HUDEP-2 (cell line): ENCODE measurements at regions not wholly inside any gene's neighbourhood (a gene's known extent, or its start where the extent isn't known, plus 50 kb on each side); places are given as distances from the start of the nearest gene placed in this dataset.
"Not testable (repeated sequence)": the region's sequence is repeated elsewhere in the genome, so short reads cannot be mapped to it uniquely, and the experiment has no call there.

ENCODE experiments used
- DNase-seq, 76 experiments: peaks; one replicate each; lab custom pipeline; 2025; ENCODE audit not compliant: unreplicated experiment in 76 of 76; lab: John Stamatoyannopoulos, UW

DNA sequence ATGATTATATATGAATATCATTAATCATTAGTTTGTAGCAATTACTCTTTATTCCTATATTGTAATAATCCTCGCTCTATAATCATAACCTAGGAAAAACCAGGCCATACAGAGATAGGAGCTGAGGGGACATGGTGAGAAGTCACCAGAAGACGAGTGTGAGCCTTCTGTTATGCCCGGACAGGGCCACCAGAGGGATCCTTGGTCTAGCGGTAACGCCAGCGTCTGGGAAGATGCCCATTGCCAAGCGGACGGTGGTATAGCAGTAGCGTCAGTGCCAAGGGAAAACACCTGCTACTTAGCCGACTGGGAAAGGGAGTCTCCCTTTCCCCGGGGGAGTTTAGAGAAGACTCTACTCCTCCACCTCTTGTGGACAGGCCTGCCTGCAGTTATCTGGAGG is 1347.6 kb downstream of the GATA3 start:
- not testable (repeated sequence) for DNase-seq

DNA sequence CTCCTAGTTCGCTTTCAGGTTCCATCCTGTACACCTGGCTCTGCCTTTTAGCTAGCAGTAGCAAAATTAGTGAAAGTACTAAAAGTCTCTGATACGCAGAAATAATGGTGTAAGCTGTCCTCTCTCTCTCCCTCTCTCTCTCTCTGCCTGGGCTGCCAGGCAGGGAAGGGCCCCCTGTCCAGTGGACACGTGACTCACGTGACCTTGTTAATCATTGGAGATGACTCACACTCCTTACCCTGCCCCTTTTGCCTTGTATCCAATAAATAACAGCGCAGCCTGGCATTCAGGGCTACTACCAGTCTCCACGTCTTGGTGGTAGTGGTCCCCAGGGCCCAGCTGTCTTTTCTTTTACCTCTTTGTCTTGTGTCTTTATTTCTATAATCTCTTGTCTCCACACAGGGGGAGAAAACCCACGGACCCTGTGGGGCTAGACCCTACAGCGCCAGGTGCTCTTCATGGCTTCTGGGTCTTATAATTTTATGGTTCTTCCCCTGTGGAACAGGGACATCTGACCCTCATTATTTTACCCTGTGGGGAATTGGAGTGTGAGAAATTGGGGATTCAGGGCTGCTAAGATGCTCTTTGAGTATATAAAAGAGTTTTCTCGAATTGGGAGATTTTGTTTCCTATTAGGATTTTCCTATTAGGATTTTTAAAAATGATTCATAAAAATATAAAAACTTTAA is 1348.2 kb downstream of the GATA3 start:
- not testable (repeated sequence) for DNase-seq

DNA sequence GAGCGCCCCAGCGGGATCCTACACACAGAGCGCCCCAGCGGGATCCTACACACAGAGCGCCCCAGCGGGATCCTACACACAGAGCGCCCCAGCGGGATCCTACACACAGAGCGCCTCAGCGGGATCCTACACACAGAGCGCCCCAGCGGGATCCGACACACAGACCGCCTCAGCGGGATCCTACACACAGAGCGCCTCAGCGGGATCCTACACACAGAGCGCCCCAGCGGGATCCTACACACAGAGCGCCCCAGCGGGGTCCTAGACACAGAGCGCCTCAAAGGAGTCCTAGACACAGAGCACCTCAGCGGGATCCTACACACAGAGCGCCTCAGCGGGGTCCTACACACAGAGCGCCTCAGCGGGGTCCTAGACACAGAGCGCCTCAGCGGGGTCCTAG is 1352.7 kb downstream of the GATA3 start:
- DNase-seq = not testable (repeated sequence)

DNA sequence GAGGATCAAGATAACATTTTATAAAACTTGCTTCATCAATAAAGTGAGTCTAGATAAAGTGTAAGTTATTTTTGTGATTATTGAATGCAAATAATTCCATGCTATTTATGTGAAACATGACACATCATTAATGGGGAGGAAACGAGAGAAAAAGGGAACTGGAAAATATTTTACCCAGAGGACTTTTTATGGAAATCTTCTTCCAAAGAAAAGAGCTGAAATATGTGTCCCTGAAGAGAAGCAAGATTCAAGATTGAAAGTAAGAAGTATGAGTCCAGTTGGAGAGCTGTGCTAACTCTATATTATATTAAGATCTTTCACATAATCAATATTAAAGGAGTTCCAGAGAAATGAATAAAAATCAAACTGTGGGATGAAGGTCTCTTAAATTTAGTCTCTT is 1361.8 kb downstream of the GATA3 start:
- no peak for DNase-seq

DNA sequence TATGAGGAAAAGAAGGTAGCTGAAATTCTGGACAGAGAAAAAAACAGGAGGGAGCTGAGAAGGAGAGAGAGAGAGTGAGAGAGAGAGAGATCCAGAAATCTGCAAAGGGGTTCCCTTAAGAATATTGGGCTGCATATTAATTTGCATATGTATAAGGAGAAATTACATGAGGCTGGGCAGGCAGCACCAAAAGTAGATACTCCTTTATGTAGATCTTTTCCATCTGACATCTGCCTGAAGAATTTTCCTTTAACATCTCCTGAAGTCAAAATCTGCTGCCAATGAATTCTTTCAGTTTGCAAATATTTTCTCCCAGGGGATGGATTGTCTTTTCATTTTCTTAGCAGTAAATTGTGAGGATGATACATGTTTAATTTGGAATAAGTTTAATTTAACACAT is 1365.3 kb downstream of the GATA3 start:
- no peak for DNase-seq

DNA sequence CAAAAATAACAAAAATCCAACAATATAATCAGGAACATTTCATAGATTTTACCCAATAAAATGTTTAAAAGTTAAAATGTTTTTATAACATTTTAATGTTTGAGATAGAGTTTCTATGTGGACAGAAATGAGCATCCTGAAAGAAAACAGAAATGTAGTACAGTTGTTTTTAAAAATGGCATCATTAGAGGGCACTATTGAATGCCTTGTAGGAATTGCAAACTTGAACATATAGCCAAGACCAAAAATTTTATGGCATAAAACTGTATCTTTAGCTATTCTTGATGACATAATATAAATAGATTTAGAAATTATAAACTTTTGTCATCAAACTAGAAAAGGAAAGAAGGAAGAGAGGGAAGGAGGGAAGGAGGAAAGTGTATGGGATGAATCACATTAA is 1372.7 kb downstream of the GATA3 start:
- no peak for DNase-seq

DNA sequence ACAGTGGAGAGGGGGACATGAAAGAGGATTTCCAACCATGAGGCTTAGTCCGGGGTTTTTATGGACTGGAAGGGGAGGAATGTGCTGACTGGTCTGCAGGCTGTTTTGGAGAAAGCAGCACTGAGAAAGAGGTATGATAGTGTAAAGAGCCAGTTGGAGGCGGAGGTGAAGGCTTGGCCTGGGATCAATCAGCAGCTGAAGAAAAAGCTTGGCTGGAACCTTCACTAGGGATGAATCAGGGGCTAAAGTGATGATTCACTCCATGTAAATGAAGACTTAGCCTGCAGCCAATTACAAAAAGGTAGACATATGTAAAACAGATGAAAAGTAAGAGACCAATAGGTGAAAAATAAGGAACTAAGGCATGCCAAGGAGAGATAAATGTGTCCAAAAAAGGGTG is 1382.6 kb downstream of the GATA3 start:
- DNase-seq = no peak

DNA sequence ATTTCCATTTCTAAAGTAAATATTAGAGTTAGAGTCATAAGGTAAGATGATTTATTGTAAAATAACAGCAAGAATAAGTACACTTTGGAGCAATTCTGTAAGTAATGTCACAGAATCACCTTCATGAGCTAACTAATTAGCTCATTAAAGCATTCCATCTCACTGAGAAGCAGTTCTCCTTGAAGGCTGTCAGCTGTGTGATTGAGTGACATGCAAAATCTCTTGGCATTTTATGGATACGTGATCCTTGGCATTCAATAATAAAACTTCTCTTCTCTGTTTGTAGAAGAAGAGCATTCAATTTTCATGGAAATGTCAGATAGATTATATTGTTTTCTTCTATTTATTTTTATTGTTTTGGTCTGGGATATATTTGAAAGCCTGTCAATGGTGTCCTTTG is 1389.3 kb downstream of the GATA3 start:
- DNase-seq = no peak

DNA sequence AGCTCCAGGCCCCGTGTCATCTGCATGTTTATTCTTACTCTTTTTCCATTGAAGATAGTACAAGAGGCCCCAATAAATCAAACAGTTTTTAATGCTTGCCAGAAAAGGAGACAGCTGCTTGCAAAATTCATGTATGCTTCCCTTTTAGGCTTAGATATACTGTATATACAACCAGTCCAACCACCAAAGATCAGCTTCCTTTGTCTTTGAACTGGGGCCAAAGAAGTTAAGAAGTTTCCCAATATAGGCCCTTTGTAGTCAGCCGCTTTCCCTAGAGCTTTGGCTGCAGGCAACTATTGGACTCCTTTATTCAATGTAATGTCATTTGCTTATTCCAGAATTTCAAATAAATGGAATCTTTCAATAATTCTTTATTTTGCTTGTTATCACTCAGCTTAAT is 1395.0 kb downstream of the GATA3 start:
- DNase-seq = no peak

DNA sequence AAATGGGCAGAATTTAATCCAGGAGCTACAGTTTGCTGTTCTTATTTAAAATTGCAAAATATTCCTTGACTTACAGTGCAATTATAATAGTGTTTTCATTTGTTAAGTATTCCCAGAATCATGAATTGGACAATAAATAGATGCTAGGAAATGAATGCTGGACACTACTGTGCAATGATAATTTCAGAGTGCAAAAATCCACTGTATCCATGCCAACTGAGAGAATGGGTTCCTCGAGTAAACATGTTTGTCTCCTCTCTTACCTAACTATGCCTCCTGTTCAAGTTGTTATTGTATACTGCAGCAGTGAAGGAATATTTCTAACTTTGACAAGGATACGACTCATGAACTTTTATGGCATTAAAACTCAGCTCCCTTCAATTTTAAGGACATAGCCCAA is 1396.3 kb downstream of the GATA3 start:
- no peak for DNase-seq

DNA sequence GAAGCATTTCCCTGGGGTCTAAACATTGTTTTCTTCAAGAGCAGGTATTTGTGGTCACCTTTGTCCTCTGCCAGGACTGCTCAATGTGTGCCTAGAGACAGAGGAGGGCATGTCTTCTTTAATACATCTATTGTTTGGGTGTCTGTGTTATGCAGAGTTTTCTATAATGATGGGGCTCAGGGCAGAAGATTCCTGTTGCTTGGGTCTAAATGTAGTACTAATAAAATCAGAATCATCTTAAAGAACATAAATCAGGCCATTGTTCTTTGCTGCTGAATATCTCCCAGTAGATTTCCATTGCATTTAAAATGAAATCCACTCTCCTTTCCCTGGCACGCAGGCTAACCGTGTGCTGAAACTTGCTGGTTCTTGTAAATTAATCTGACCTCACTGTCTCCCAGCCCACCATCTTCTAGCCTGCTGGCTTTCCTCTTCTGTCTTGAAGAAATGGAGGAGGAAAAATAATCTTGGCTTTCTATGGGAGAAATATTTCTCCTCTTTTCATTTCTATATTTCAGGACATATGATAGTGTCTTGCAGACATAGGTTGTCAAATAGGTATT is 1396.8 kb downstream of the GATA3 start:
- DNase-seq = no peak

DNA sequence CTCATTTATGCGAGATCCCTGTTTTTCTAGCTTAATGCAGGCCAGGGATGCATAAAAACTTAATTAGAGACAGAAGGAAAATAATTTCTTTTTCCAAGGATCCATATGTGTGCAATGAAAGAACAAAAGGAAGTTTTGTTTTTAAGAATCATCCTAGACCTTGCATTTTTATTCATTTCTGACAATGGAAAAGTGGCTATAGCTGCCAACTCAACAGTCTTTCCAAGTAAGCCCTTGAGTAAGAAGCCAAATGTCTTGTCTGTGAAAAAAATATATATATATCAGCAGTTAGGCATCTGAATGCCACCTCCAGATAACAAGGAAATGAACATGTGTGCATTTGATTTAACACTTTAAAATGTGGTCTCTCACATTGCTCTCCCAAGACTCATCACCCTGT is 1397.6 kb downstream of the GATA3 start:
- no peak for DNase-seq

DNA sequence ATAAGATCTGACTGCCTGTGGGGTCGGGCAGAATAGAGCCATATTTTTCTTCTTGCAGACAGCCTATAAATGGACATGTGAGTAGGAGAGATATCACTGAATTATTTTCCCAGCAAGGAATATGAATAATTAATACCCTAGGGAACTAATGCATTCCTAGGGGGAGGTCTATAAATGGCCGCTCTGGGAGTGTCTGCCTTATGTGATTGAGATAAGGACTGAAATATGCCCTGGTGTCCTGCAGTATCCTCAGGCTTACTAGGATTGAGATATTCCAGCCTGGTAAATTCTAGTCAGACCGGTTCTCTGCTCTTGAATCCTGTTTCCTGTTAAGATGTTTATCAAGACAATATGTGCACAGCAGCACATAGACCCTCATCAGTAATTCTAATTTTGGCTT is 1399.4 kb downstream of the GATA3 start:
- not testable (repeated sequence) for DNase-seq

DNA sequence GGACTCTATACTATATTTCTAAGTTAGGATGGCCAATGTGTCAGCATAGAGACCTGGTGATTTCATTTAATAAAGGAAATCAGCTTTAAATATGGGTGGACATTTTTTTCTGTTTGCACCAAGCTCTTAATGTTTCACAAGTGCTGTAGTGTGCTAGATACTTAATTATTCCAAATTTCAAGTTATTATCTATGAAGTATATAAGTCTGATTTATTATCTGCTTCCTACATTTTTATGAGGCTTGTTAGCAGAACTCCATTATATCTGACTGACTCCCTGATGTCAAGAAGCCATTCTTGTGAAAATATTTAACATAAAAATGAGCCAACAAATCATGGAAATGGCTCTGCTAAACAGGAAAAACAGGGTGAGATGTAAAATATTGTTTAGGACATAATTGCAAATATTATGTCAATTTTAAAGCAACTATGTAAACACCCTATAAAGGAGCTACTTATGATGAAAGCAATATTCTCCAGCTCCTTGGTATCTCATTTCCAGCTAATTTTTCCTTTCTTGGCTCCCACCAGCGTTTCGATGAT is 1415.2 kb downstream of the GATA3 start:
- DNase-seq = no peak

DNA sequence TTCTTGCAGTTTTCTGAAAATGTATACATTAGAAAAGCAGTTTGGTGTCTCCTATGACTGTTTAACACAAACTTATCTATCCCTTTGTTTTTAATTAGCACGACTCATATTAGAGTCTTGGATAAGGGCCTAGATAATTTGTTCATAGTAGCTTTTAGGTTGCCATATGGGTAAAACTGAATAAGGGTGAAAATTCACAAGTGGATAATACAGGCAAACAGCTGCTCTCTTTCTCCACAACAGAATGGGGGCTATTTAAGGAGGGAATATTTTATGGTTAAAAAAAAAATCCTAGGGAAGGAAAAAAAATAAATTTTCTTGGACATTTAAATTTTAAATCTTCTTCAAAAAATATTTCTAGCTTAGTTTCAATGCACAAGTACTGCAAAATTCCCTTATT is 1416.1 kb downstream of the GATA3 start:
- DNase-seq = no peak

DNA sequence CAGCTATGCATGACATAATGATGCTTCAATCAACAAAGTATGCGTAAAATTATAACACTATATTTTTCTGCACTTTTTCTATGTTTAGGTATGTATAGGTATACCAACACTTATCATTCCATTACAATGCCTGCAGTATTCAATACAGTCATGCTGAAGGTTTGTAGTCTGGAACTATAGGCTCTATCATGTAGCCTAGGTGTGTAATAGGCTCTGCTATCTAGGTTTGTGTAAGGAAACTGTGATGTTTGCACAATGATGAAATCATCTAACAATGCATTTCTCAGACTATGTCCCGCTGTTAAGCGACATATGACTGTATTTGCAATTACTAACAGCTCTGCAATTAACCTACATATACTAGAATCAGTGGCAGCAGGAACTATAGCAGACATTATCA is 1447.5 kb downstream of the GATA3 start:
- no peak for DNase-seq

DNA sequence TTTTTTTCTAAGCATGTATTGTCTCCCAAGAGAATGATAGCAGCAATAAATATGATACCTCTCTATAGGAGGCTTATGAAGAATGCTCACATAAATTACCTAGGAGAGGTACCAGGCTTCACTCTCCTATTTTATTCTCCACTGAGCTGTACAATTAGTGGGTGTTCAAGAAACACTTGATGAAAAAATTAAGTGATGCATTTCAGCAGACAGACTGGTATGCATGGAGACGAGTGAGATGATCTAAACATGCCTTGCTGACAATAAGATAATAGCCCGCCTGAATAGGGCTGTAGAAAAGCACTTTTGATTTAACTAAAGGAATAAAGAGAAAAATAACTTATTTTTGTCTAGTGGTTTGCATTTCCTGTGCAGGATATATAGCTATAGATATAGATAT is 1449.7 kb downstream of the GATA3 start:
- no peak for DNase-seq

DNA sequence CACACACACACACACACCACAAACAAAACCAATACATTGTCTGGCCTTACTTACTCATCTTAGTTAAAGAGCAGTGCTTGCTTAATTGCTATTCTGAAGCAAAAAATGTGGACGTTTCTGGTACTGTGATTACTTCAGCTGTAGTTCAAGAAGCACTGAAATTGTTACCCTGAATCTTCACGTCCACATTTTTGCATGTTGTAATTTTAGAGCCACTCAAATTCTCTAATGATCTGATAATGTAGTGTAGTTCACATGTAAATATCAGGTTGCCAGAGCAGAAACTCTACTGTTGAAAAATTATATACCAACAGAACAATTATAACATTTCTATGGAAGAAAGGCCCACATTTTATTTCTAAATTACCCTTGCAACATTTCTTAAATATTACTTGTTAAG is 1451.1 kb downstream of the GATA3 start:
- DNase-seq = no peak

DNA sequence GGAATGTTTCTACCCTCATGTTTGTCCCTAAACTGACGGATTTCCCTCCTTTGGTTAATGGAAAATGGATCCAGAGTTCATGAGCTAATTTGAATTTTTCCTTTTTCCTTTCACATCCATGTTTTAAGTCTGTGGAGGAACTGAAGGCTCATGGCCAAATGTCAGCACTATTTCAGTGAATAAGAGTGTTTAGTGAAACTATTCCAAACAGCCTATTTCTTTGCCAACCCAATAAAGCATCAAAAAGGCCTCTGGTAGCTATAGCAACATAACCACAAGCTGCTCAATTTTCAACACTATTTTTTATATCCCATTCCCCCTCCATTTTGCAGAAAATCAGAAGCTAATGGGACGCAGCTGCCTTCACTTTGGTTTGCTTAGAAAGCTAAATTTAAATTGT is 1454.1 kb downstream of the GATA3 start:
- no peak for DNase-seq

DNA sequence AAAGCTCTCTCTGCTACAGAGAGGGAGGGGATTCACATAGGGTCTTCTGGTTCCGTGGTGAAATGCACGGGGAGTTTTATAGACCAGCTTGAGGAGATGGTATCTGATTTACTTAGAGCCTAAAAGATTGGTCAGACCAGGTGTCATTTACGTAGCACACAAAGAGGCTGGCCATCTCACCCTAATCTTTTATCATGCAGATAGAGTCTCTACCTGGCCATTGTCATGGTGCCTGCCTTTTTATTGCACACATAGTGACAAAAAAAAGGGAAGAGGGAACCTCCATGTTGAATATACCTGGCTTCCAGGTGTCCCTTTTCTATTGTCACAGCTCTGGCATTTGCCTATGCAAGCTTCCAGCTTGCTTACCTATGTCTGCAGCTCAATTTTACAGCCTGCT is 1456.1 kb downstream of the GATA3 start:
- no peak for DNase-seq

DNA sequence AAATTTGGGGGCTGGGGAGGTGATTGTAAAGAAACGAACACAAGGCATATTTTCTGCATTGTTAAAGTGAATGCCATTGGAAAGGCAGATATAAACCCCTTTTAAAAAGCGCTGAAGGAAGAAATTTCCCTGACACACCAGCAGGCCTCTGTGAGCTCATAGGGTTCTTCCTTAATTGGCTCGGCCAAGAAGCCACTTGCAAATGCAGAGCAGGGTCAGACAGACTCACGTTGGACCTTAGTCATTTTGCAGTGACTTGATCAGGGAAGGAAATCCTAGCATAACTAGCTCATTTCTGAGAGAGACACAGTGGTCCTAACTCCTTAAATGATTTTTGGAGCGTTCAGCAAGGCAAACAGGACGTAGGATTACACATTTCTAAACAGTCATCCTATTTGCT is 1461.4 kb downstream of the GATA3 start:
- DNase-seq = no peak

DNA sequence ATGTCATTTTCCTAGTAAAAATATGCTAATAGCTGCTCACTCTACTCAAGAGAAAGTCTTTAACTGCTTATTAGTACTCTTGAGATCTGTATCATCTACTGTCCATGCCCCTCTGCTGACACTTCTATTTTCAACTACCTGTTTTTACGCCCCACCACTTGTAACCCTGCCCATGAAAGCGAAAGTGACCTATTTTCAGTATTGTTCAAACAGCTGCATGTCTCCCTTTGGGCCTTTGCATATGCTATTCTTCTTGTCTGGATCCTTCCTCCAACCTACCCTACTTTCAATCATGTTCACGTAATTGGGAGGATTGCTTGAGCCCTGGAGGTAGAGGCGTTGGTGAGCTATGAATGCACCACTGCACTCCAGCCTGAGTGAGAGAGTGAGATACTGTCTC is 1481.3 kb downstream of the GATA3 start:
- no peak for DNase-seq

DNA sequence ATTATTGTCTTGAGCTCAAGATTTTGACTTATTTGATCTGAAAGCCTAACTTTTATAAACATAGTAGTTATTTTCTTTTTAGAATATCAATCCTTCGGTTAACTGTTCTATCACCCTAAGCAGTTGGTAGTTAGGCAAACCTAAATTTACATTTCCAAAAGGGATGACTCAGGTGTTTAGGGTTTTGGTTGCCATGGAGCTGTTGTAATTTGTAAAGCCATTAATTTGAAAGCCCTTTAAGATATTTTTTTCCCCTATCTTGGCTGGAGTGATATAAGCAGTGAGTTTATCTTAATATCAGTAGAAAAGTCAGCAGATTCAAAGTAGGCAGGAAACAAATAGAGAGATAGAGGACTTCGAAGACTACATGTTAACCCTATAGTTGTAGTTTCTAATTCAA is 1472.6 kb upstream of the CELF2 start:
- DNase-seq = no peak
